NCI-H2196 treated with DMSO at 0.1 percent for 48 hours (cell line): ENCODE measurements at regions not wholly inside any gene's neighbourhood (a gene's known extent, or its start where the extent isn't known, plus 50 kb on each side); places are given as distances from the start of the nearest gene placed in this dataset.
"Not testable (repeated sequence)": the region's sequence is repeated elsewhere in the genome, so short reads cannot be mapped to it uniquely, and the experiment has no call there.

Experiments used
- DNase-seq: peaks from one replicate; lab custom pipeline; 2025; ENCODE audit not compliant: unreplicated experiment; lab: John Stamatoyannopoulos, UW

DNA sequence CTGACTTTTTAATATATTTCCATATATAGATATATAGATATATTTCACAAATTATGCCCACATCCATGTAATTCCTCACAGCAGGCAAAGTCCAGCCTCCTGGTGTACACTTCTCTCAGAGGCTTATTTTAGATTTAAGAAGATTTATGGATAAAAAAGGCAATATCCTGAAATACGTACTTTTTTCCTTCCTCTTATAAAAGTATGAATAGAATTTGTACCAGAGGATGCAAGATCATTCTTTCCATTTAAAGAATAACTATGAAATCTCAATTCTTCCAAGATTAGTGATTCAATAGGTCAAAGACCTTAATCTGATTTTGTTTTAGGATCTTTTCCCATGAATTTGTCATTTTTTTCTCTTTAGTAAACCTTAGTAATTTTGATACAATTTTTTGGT, 597.9 kb upstream of the TBL1XR1 start:
- DNase-seq: no peak

DNA sequence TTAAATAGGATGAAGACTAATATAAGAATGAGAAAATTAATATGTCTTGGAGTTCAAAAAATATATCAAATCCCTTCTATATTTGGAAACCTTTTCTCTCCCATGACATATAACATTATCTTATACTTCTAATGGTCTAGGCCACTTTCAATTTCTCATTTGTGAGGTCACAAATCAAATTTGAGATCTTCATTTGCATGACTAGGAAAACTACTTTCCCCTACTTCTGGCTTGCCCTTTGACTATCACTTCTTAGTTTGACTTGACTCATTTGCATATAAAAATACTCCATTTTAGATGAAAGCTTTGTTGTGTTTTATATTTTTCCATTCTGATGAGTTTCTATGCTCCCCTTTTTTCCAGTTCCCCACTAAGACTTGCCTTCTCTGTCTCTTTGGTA, 598.6 kb upstream of the TBL1XR1 start:
- no peak for DNase-seq

DNA sequence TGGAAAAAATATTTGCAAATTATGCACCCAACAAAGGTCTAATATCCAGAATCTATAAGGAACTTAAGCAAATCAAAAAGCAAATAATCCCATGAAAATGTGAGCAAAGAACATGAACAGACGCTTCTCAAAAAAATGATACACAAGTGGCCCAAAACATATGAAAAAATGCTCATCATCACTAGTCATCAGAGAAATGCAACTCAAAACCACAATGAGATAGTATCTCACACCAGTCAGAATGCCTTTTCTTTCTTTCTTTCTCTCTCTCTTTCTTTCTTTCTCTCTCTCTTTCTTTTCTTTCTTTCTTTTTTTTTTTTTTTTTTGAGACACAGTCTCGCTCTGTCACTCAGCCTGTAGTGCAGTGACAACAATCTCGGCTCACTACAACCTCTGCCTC, 602.9 kb upstream of the TBL1XR1 start:
- not testable (repeated sequence) for DNase-seq

DNA sequence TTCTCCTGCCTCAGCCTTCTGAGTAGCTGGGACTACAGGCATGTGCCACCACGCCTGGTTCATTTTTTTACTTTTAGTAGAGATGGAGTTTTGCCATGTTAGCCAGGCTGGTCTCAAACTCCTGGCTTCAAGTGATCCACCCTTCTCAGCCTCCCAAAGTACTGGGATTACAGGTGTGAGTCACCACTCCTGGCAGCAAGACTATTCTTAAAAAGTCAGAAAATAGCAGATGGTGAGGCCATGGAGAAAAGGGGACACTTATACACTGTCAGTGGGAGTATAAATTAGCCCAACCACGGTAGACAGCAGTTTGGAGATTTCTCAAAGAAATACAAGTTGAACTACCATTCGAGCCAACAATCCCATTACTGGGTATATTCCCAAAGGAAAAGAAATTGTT, 603.3 kb upstream of the TBL1XR1 start:
- DNase-seq: no peak

DNA sequence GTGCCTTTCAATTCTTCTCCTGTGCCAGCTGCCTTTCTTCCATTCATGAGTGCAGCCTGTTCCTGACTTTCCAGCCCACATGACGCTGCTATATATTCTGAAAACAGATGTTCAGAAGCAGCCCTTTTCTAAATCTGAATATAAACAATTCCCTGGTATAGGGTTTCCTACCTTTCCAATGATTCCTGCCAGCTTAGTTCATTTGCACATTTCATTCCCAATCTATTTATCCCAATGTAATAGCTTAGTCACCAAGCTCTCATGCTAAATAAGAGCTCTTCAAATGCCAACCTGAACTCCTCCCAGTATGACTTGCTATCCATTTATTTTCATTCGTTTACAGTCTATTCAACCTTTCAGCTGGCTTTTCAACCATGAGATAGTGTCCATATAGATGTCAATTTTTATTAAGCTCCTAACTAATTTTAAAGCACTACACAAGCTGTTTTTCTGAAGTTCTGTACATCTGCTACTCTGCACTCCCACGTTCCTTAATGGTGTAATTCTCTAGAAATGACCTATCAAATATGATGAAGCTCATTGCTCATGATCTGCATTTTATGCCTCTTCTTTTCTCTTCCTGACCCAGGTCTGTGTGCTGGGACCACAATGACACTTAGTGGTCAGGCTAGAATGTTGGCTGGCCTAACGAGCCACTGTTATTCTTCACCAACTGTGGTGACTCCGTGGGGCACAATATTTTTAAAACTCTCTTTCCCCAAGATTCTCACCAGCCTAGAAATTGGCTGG, 605.0 kb upstream of the TBL1XR1 start:
- peak; percentile 57 for DNase-seq

DNA sequence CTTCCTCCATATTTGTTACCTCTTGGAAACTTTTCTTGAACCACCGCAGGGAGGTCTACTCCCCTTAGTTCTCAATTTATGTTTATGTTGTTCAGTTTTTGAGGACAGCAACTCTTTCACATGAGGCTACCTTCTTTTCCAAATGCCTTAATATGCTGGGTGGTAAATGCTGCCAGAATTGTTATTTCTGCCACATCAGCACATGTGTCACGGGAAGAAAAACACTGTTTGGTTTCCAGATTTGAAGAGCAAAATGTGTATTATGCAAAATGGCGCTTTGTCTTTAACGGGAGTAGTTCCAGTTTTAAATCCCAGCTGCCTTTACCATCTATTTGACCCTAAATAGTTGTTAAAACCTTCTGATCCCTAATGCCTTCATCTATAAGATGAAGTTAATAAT, 606.2 kb upstream of the TBL1XR1 start:
- no peak for DNase-seq

DNA sequence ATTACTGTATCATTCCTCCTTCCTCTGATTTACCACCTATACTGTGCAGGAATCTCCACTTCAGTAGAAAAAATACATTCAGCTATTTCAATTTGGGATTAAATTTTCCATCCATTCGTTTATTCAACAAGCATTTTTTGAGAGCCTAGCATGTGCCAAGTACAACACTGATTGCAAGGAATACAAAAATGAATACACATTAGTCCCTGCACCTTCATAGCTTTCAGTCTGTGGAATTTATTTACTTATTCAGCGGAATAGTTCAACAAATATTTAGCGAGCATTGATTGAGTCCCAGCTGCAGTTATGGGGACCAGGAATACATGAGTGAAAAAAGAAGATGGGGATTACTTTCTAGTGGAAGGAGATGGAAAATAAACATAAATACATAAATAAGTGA, 606.8 kb upstream of the TBL1XR1 start:
- no peak for DNase-seq

DNA sequence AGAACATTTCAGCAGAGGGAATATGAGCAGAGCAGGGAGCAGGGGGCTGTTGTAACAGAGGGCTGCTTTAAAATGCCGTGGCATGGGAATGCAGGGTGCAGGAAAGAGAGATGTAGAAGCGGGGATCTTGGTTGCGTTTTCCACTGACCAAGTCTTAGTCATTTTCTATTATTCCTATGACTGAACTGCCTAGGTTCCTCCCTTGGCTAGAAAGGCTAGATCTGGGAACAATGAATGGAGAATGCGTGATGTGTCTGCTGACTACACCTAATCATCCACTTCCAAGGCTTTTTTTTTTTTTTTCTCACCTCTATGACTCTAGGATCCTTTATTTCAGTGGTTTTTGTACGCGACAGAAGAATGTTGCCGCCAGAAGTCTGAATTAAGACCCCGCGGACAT, 607.4 kb upstream of the TBL1XR1 start:
- DNase-seq: no peak

DNA sequence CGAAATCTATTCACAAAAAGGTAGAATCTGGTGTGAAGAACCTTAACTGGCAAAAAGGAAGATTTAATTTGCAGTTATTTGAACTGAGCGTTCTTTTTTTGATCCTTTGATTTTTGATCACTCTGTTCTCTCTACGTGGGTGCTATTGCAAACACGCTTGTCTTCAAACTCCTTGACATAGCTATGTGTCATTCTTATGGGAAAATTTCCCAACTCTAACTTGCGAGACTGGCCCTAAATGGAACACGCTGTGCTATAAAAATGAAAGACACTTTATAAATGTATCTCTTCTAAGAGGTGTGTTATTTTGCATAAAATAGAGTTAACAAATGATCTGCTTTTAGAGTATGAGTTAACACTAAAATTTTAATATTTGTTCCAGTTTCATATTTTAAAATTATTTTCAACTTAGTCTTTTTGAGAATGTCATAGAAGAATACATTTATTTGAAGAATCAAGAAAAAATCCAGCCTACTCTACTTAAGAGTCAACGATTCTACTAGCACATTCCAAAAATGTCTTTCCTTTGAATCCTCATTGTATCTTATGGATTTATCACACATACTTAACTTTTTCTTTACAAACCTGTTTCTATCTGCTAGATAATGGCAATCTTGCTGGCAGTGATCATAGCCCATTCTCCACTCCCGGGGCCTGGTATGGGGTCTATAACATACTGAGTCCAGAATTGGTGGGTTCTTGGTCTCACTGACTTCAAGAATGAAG, 610.0 kb upstream of the TBL1XR1 start:
- no peak for DNase-seq

DNA sequence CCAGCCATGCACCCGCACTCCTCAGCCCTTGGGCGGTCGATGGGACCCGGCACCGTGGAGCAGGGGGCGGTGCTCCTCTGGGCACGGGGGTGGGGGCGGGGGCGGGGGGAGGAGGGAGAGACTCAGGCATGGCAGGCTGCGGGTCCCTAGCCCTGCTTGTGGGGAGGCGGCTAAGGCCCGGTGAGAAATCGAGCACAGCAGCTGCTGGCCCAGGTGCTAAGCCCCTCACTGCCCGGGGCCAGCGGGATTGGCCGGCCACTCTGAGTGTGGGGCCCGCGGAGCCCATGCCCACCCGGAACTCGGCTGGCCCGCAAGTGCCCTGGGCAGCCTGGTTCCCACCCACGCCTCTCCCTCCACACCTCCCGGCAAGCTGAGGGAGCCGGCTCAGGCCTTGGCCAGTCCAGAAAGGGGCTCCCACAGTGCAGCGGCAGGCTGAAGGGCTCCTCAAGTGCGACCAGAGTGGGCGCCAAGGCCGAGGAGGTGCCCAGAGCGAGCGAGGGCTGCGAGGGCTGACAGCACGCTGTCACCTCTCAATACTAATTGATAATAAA, 611.7 kb upstream of the TBL1XR1 start:
- DNase-seq: not testable (repeated sequence)

DNA sequence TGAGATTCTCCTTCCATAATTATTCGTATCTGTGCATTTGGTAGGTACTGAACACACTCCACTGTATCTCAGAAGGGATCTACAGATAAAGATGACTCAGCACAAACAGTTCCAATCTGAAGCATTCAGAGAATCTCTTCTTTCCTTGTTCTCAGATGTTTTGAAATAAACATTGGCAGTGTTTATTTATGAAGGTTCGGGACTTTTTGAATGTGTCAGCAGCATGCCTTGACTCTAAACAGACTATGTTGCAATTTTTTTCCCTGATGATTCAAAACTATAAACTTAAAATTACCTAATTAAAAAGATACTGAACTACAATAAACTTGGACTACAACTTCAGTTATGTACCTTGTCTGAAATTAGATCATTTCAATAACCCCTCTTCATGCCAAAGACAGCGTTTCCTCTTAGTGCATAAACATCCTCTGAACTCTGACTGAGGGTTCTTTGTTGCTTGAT, 612.9 kb upstream of the TBL1XR1 start:
- DNase-seq: no peak

DNA sequence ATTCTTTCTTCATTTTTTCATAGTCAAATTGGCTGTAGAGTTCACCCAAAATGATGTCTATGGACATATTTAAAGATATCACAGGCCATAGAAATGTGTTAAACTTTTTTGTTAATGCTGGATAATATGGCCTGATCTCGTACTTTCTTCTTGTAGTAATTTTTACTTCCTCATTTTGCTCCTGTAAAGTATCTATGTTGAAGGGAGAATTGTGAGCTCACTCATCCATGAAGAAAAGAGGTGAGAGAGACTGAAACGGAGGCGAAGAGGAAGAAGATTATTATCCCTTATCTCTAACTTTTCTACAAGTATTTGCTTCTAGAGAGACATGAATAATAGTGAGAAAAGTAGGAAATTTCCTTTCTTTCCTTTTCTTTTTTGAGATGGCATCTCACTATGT, 613.8 kb upstream of the TBL1XR1 start:
- no peak for DNase-seq

DNA sequence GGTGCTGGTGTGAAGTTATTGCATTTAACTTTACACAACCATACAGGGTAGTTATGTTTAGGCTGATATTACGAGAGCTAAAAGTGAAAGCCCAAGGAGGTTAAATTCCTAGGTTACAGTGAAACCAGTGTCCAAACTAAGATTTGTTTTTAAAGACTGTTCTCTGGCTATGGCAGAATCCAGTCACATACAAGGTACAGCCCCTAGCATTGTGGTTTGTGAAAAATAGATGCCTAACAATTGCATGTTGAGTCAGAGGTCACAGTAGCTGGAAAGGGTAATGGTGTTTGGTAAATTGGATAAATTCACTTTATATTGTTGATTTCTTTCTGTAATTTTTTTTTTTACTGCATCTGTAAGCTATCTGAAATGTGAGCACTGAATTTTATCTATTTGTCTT, 614.6 kb upstream of the TBL1XR1 start:
- DNase-seq: no peak

DNA sequence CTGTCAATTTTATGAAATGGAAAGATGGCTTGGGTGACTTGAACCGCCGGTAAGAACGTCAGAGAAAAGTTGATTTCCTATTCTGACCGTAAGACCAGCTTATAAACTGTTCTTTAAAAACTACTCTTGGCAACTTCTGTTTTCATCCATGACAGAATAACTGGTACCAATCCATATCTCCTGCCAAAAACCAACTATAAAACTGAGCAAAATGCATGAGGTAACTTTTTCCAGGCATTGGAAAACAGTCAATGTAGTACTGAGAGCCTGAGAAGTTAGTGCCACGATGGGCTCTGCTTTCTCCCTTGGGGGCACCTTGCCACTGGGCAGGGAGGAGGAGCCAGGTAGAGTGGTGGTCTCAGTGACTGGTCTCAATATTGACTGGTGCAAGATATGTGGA, 615.2 kb upstream of the TBL1XR1 start:
- no peak for DNase-seq

DNA sequence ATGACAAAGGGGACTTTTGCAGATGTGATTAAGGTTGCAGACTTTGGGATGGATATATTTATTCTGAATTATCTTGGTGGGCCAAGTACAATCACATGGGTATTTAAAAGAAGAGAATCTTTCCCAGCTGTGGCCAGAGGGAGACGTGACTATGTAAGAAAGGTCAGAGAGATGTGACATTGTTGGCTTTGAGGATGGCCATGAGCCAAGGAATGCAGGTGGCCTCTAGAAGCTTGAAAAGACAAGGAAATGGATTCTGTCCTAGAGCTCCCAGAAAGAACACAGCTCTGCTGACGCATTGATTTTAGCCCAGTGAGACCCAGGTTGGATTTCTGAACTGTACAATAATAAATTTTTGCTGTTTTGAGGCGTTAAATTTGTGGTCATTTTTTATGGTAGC, 616.0 kb upstream of the TBL1XR1 start:
- DNase-seq: peak; percentile 72

DNA sequence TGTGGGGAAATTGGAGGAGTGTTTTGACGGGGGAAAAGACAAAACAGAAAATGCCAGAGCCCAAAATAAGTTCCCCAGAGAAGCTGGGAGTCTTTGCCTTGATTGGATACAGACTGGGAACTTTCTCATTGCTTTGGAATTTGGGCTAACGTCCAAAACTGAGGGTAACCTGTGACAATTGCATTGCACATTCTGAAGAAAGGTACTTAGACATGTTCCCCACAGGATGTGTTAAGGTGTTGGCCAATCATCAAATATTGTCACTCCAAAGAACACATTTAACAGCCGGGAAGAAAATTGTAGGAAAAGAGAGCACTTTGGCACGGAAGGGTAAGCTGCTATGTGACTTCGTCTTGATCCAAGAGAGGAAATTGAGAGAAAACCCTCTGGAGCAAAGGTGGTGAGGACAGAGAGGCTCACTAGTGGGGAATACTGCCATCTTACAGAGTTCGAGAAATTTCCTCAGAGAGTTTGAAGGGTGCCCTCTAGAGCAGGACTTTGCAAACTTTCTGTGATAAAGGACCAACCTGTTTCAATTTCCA, 619.5 kb upstream of the TBL1XR1 start:
- no peak for DNase-seq

DNA sequence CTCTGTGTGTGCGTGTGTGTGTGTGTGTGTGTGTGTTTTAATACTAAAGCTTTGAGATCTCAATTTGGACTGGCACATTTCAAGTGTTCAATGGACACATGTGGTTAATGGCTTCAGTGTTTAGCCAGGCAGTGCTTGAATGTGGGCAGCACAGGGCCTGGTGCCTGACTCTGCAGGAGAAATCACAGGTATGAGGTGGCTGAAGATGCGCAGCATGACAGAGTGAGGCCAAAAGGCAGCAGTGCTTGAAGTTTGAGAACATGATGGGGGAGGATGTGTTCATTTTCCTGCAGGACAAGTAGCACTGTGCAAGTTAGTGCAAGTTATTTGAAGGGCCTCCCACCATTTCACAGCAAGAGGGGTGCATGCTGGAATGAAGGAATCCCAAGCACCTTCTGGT, 620.5 kb upstream of the TBL1XR1 start:
- DNase-seq: no peak

DNA sequence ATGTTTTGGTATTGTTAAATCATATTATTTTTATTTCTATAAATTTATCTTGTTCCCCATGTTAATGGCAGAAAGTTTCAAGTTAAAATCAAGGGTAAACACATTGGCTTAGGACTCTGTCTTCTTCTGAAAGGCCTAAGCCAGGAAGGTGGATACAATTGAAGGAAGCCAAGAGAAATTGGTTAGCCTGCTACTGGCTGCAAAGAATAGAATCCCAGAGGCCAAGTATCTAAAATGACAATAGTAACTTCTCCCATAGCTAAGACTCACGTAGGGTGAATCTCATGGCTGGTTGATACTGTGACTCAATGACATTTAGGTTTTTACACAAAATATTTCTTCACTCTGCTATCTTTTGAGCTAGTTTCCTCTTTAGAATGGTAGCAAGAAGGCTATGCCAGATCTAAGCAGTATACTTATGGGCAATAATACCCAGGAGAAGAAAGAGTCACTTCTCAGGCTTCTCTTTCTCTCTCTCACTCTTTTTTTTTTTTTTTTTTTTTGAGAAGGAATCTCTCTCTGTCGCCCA, 621.5 kb upstream of the TBL1XR1 start:
- DNase-seq: no peak

DNA sequence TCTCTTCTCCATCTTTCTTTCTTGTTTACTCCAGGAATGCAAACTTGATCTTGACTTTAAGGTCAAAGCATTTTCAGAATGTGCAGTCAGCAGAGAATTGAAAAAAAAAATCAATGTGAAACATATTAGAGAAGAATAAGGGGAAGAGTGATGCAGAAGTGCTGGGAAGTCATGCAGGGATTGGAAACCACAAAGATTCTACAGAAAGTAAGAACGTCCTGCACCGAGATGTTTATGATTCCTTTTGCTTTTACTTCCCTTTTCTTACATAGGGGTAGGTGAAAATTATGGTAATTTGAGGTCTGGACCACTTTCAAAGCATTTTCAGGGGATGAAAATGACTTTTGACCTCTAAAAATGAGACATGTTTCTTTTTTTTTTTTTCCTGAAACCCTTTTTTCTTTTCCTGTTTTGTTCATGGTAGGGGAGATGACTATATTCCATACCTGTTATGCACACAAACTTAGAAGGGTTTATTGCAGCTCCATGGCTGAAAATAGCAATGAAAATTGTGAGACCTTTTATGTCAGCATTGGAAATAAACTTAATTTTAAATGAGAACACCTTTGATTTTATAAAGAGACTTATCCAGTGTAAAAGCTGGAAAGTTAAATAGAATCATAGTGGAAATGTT, 623.5 kb upstream of the TBL1XR1 start:
- no peak for DNase-seq

DNA sequence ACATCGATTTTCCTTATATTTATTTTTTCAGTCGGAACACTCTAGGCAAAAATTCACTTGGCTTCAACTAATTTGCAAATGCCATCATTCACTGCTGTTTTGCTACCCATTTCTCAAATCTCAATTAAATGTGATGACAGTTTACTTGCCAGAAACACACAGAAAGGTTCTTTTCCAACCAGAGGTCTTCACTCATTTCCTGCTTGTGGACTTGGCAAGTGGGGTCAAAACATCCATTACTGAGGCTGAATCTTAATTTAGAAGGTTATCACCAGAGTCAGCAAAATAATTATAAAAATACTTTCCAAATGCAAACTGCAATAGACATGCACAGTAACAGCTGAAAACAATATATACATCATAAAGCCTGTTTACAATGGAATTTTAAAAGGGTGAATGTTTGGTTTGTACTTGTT, 625.4 kb upstream of the TBL1XR1 start:
- DNase-seq: no peak

DNA sequence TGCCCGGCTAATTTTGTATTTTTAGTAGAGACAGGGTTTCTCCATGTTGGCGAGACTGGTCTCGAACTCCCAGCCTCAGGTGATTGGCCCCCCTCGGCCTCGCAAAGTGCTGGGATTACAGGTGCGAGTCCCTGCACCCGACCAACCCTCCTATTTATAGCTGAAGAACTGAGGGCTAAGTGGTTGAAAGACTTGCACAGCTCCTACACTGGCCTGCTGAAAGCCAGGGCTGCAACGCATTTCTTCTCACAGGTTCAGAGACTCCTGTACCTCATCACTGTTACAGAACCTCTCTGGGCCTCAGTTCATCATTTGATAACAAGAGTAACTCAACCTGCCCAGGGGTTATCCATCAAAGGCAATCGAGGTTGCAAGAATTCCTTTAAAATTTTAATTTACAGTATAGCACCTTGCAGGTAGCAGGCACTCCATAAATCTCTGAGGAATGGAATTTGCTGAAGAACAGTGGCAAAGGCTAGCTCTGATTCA, 626.5 kb upstream of the TBL1XR1 start:
- DNase-seq: no peak
